Ovary (tissue), 7 donors: ENCODE measurements at regions not wholly inside any gene's neighbourhood (a gene's known extent, or its start where the extent isn't known, plus 50 kb on each side); places are given as distances from the start of the nearest gene placed in this dataset.

Source experiments
- DNase-seq, 5 donors: peaks; one replicate each; pipeline ENCODE4 v3.0.0-alpha.2; 2019 to 2020
- H3K27ac ChIP-seq, 2 donors: fragments of 200-600 bp; one replicate each; pipeline versions ENCODE4 v1.5.1 to v1.8.0; 2019 to 2022
- H3K27me3 ChIP-seq: fragments of 200-600 bp; one replicate; pipeline ENCODE4 v1.8.0; 2022
- H3K36me3 ChIP-seq: fragments of 200-600 bp; sonication (generic); one replicate; pipeline ENCODE4 v1.5.1; 2019
- H3K4me1 ChIP-seq: one replicate; pipeline ENCODE4 v1.8.1; 2013; ENCODE audit warnings: mild to moderate bottlenecking, moderate library complexity; ENCODE audit not compliant: insufficient read depth
- H3K4me3 ChIP-seq: fragments of 200-600 bp; sonication (generic); one replicate; pipeline ENCODE4 v1.5.1; 2017
- H3K9me3 ChIP-seq, 2 donors: fragments of 200-600 bp in 1 of 2; sonication (generic) in 1 of 2; one replicate each; pipeline versions ENCODE4 v1.5.1 to v1.8.1; 2013 to 2019; ENCODE audit warnings: mild to moderate bottlenecking in 1 of 2, moderate library complexity in 1 of 2
- CTCF ChIP-seq, 3 donors: fragments of 450-650 bp in 2 of 3; fragments of 200-600 bp in 1 of 3; IDR thresholded peaks; one replicate each; pipeline versions ENCODE4 v1.5.1 to v1.8.0; 2016 to 2022; ENCODE audit warnings: antibody characterized with exemption in 3 of 3, mild to moderate bottlenecking in 1 of 3
- EP300 ChIP-seq: sonication (generic); formaldehyde crosslinking; IDR thresholded peaks from one replicate; pipeline ENCODE4 v1.6.1; 2017; ENCODE audit warnings: antibody characterized with exemption
- POLR2A ChIP-seq: fragments of 450-650 bp; IDR thresholded peaks from one replicate; pipeline ENCODE4 v1.6.1; 2017; ENCODE audit warnings: antibody characterized with exemption, mild to moderate bottlenecking, moderate library complexity
- WGBS, 3 donors: extraction: QIAGEN DNeasy Blood & Tissue Kit in 1 of 3; methylation state at CpG; one replicate each; pipeline versions ENCODE4 v1.1.5 to v1.1.7; 2013 to 2017; 5-methylcytosine and 5-hydroxymethylcytosine counted together
- intact Hi-C, 4 donors: fragments of 100-400 bp; cut with DNase I; formaldehyde crosslinking; loops; one replicate each; pipeline versions ENCODE4 v1.11.0 to v1.15.1; 2022 to 2023
- donor health status: DM: no; HTN: no; CAD: no; lungs with moderate emphysema.
- donor health status: DM: no; HTN: no; CAD: no.
- donor health status: Bipolar disorder and iron deficiency.
- donor health status: DM: no; HTN: no; CAD: no.
- donor health status: DM: yes; HTN: yes; CAD: no.

GRCh38 chr5:133848341-133848811 lies 120.0 kb downstream of the C5orf15 start:
- no peaks in the 10 kb centered on the region for H3K4me1 ChIP-seq
- intact Hi-C loops = no loop called here
- no peaks in the 10 kb centered on the region for H3K9me3 ChIP-seq
- TF ChIP-seq CTCF (IDR thresholded peaks at IDR 0.05) (no peak), POLR2A (no peak), EP300 (no peak)
- H3K27me3 ChIP-seq = no peaks in the 10 kb centered on the region
- no peak overlapping the region for H3K27ac ChIP-seq
- no peak for DNase-seq
- H3K4me3 ChIP-seq = no peak overlapping the region
- 78 to 84% (median 79%) methylated on average over 7 of the region's 7 CpGs for WGBS, 3 donors
- no peaks in the 10 kb centered on the region for H3K36me3 ChIP-seq

- no peaks in the 10 kb centered on the region for H3K27me3 ChIP-seq
- 84 to 90% (median 87%) methylated on average over 5 of the region's 5 CpGs for WGBS, 3 donors
- no peaks in the 10 kb centered on the region for H3K36me3 ChIP-seq
- H3K4me1 ChIP-seq = no peaks in the 10 kb centered on the region
- no peaks in the 10 kb centered on the region for H3K9me3 ChIP-seq
- no peak for TF ChIP-seq POLR2A
- no peak for TF ChIP-seq EP300
- no peak for TF ChIP-seq CTCF (IDR thresholded peaks at IDR 0.05)
- no peak for DNase-seq
- intact Hi-C loops = no loop called here
- H3K27ac ChIP-seq = no peak overlapping the region
- no peak overlapping the region for H3K4me3 ChIP-seq
These were observed 120.5 kb downstream of the C5orf15 start for GRCh38 chr5:133847886-133848285.

DNA sequence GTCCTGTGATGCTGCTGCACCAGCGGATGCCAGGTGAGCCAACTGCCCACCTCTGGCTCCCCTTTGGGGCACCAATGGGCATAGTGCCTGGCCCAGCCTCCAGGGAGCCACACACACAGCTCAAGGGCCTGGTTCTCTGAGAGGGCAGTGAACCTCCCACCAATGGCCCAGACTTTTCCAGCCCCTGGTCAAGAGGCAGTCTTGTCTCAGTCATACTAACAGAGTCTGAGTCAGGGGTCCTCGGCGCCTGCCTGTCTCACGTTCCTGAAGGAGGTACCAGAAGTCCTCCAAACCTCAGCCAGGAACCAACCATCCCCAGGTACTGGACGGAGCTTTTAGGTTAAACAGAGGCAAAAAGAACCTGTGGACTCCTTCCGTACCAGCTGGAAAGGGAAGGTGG lies 121.1 kb downstream of the C5orf15 start:
- Histone ChIP-seq H3K27ac (no peak overlapping the region), H3K36me3 (no peaks in the 10 kb centered on the region), H3K4me1 (no peaks in the 10 kb centered on the region), H3K4me3 (no peak overlapping the region), H3K27me3 (no peaks in the 10 kb centered on the region), H3K9me3 (no peaks in the 10 kb centered on the region)
- intact Hi-C loops = no loop called here
- TF ChIP-seq POLR2A = no peak
- TF ChIP-seq EP300 = no peak
- TF ChIP-seq CTCF (IDR thresholded peaks at IDR 0.05) = no peak
- 88 to 92% (median 88%) methylated on average over 6 of the region's 6 CpGs for WGBS, 3 donors
- no peak for DNase-seq

- 74 to 84% (median 82%) methylated on average over 8 of the region's 8 CpGs for WGBS, 3 donors
- DNase-seq = no peak
- no peaks in the 10 kb centered on the region for H3K4me1 ChIP-seq
These were observed 121.8 kb downstream of the C5orf15 start for GRCh38 chr5:133846478-133847226.

More at GRCh38 chr5:133846478-133847226, 121.8 kb downstream of the C5orf15 start:
- H3K36me3 ChIP-seq = no peaks in the 10 kb centered on the region
- no peak for TF ChIP-seq CTCF (IDR thresholded peaks at IDR 0.05)
- no peak for TF ChIP-seq EP300
- no peak for TF ChIP-seq POLR2A
- no peaks in the 10 kb centered on the region for H3K27me3 ChIP-seq
- no peaks in the 10 kb centered on the region for H3K9me3 ChIP-seq
- no peak overlapping the region for H3K4me3 ChIP-seq
- intact Hi-C loops = no loop called here
- no peak overlapping the region for H3K27ac ChIP-seq
